ENCODE measurements at regions not wholly inside any gene's neighbourhood (a gene's known extent, or its start where the extent isn't known, plus 50 kb on each side); places are given as distances from the start of the nearest gene placed in this dataset.
A peak's percentile ranks its signal among the peaks of the same experiment; 100 is the strongest.
"Not testable (repeated sequence)": the region's sequence is repeated elsewhere in the genome, so short reads cannot be mapped to it uniquely, and the experiment has no call there.

DNA sequence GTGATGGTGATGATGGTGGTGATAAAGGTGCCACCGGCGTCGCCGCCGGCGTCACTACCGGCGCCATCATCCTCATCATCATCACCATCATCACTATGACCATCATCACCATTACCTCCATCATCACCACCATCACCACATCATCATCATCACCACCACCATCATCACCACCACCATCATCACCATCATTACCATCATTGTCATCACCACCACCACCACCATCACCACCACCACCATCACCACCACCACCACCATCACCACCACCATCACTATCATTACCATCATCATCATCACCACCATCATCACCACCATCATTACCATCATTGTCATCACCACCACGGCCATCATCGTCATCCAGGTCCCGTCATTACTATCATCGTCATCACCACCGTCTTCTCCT lies 179.7 kb downstream of the NPIPB11 start:
- TF ChIP-seq, protein P1, sequence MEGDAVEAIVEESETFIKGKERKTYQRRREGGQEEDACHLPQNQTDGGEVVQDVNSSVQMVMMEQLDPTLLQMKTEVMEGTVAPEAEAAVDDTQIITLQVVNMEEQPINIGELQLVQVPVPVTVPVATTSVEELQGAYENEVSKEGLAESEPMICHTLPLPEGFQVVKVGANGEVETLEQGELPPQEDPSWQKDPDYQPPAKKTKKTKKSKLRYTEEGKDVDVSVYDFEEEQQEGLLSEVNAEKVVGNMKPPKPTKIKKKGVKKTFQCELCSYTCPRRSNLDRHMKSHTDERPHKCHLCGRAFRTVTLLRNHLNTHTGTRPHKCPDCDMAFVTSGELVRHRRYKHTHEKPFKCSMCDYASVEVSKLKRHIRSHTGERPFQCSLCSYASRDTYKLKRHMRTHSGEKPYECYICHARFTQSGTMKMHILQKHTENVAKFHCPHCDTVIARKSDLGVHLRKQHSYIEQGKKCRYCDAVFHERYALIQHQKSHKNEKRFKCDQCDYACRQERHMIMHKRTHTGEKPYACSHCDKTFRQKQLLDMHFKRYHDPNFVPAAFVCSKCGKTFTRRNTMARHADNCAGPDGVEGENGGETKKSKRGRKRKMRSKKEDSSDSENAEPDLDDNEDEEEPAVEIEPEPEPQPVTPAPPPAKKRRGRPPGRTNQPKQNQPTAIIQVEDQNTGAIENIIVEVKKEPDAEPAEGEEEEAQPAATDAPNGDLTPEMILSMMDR (IDR thresholded peaks at IDR 0.05 in 4 of 5, conservative IDR thresholded peaks at IDR 0.05 in 1 of 5) = no peak
- TF ChIP-seq POLR2A (IDR thresholded peaks at IDR 0.05) = no peak
- Histone ChIP-seq H3K27ac (no peak overlapping the region), H3K9me3 (no peaks in the 10 kb centered on the region), H3K27me3 (no peaks in the 10 kb centered on the region), H3K4me3 (no peak overlapping the region), H3K36me3 (no peaks in the 10 kb centered on the region), H3K4me1 (no peaks in the 10 kb centered on the region)
- no peak for ATAC-seq
- in situ Hi-C loops (cut with MboI; ENCODE audit: low sequenced_read_pairs in 4 of 4) = no loop called here
- intact Hi-C loops (cut with DNase I; ENCODE audit: low total_unique reads) = loop anchor here (5.0 kb wide), 1 partner anchor 66 kb away; no protein-coding TSS in a partner anchor
- no peak for DNase-seq

GRCh38 chr16:29224675-29225074 lies 181.8 kb downstream of the NPIPB11 start:
- H3K27ac ChIP-seq; DNase-seq; H3K4me1 ChIP-seq; H3K27me3 ChIP-seq; H3K4me3 ChIP-seq; H3K9me3 ChIP-seq; H3K36me3 ChIP-seq; in situ Hi-C loops (cut with MboI; ENCODE audit: low sequenced_read_pairs in 4 of 4); ATAC-seq: not testable (repeated sequence)
- intact Hi-C loops (cut with DNase I; ENCODE audit: low total_unique reads) = loop anchor here (5.0 kb wide), 1 partner anchor 68 kb away; no protein-coding TSS in a partner anchor

DNA sequence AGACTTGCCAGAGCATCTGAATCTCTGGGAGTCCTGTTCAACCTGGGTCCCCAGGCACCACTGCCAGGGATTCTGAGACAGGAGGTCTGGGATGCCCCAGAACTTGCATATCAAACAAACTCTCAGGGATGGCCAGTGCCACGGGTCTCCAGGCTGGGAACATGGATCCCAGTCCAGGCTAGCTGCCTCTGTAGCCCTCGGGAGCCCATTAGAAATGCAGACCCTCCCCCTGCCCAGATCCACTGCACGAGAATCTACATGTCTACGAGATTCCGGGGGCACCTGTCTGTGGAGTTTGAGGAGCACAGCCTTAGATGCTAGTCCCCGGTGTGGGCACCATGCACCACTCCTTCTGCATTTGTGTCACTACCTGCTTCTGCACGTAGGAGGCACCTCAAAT lies 183.9 kb downstream of the NPIPB11 start:
- H3K4me1 ChIP-seq; ATAC-seq; H3K36me3 ChIP-seq; H3K27me3 ChIP-seq; in situ Hi-C loops (cut with MboI; ENCODE audit: low sequenced_read_pairs in 4 of 4); H3K4me3 ChIP-seq; DNase-seq; intact Hi-C loops (cut with DNase I; ENCODE audit: low total_unique reads); H3K9me3 ChIP-seq; H3K27ac ChIP-seq: not testable (repeated sequence)

DNA sequence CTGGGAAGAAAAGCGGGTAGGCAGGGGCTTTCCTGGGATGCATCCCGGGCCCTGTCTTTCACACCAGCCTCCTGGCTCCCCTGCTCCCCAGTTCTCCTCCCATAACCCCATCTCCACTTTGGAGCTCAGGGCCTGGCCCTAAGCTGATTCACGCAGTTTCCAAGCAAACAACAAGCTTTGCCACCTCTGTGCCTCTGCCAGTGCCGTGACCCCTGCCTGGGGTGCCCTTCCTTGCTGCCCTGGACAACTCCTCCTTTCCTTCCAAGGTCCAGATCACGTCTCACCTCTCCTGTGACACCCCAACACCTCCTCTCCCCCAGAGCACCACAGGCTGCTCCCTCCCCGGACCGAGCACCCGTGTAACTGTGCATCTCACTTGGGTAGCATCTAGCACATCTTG lies 184.5 kb downstream of the NPIPB11 start:
- DNase-seq; ATAC-seq; intact Hi-C loops (cut with DNase I; ENCODE audit: low total_unique reads); H3K27ac ChIP-seq; H3K27me3 ChIP-seq; in situ Hi-C loops (cut with MboI; ENCODE audit: low sequenced_read_pairs in 4 of 4); H3K4me3 ChIP-seq; H3K9me3 ChIP-seq; H3K4me1 ChIP-seq; H3K36me3 ChIP-seq: not testable (repeated sequence)

DNA sequence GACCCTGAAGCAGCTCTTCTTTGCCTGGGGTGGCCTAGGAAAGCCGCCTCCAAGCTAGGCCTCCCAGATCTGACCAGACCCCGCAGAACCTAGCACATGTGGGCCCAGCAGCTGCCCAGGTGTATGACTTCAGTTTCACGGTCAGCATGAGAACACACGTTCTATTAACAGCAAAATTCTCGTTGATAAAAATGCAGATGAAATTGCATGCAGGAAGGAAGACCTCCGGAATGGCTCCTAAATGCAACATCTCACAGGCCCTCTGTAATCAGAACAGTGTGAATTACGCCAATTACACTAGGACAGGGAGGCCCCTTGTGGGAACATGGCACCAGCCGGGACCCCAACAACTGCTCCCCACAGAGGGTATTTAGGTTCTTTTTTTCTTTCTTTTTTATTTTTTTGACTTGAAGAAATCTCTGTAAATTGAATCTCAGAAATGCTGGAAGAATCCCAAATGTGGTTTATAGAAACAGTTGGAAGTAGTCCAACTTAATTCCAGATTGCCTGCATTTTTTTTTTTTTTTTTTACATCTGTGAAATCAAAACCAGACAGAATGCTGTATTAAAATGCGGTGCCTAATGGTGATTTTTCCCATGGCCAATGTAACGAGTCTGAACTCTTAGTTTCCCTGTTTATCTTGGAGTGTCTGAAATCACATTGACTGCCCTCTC lies 185.1 kb downstream of the NPIPB11 start:
- H3K9me3 ChIP-seq; DNase-seq; H3K27ac ChIP-seq; in situ Hi-C loops (cut with MboI; ENCODE audit: low sequenced_read_pairs in 4 of 4); intact Hi-C loops (cut with DNase I; ENCODE audit: low total_unique reads); H3K4me3 ChIP-seq; H3K36me3 ChIP-seq; H3K27me3 ChIP-seq; H3K4me1 ChIP-seq; ATAC-seq: not testable (repeated sequence)

DNA sequence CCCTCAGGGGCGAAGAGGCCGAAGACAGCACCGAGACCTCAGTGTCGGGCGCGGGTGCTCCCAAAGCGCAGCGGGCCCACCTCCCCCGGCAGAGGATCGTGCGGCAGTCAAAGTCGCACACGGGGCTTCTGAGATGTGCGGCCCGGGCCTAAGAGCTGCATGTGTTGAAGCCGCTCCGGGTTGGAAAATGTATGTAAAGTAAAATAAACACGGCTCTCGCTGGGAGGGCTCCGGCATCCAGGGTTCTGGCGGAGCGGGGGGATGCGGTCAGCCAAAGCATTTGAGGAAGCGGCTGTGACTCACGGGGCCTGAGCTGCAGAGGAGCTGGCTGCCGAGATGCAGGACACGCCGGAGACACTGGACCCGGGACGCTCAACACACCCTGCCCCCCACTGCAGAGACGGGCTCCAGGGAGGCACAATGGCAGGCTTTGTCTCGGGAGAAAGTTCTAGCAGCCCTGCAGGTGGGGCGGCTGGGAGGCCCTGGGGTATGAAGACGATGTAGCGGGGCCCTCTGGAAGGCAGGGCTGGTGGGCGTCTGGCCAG lies 185.8 kb downstream of the NPIPB11 start:
- ATAC-seq; in situ Hi-C loops (cut with MboI; ENCODE audit: low sequenced_read_pairs in 4 of 4); H3K27me3 ChIP-seq; H3K4me3 ChIP-seq; DNase-seq; H3K4me1 ChIP-seq; H3K36me3 ChIP-seq; intact Hi-C loops (cut with DNase I; ENCODE audit: low total_unique reads); H3K9me3 ChIP-seq: not testable (repeated sequence)
- peak overlapping the region in 1 of 4 donors; percentile 38 for H3K27ac ChIP-seq

GRCh38 chr16:29219966-29220646 lies 186.4 kb downstream of the NPIPB11 start:
- H3K36me3 ChIP-seq; H3K9me3 ChIP-seq; DNase-seq; intact Hi-C loops (cut with DNase I; ENCODE audit: low total_unique reads); ATAC-seq; H3K4me3 ChIP-seq; H3K4me1 ChIP-seq; H3K27ac ChIP-seq; in situ Hi-C loops (cut with MboI; ENCODE audit: low sequenced_read_pairs in 4 of 4); H3K27me3 ChIP-seq: not testable (repeated sequence)

DNA sequence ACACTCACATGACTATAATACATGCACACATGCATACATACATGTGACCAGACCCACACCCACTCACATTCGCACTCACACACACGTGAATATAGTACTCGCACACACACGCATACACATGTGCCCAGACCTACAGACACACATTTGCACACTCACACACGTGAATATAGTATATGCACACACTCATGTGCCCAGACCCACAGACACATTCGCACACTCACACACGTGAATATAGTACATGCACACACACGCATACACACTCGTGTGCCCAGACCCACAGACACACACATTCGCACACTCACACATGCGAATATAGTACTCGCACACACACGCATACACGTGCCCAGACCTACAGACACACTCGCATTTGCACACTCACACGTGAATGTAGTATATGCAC lies 186.9 kb downstream of the NPIPB11 start:
- H3K4me1 ChIP-seq; H3K36me3 ChIP-seq; H3K4me3 ChIP-seq; intact Hi-C loops (cut with DNase I; ENCODE audit: low total_unique reads); DNase-seq; H3K9me3 ChIP-seq; in situ Hi-C loops (cut with MboI; ENCODE audit: low sequenced_read_pairs in 4 of 4); ATAC-seq; H3K27ac ChIP-seq; H3K27me3 ChIP-seq: not testable (repeated sequence)

GRCh38 chr16:29218649-29219048 lies 187.9 kb downstream of the NPIPB11 start:
- H3K36me3 ChIP-seq; H3K4me3 ChIP-seq; H3K27ac ChIP-seq; intact Hi-C loops (cut with DNase I; ENCODE audit: low total_unique reads); DNase-seq; ATAC-seq; H3K9me3 ChIP-seq; H3K4me1 ChIP-seq; H3K27me3 ChIP-seq; in situ Hi-C loops (cut with MboI; ENCODE audit: low sequenced_read_pairs in 4 of 4): not testable (repeated sequence)

- DNase-seq; ATAC-seq; H3K27ac ChIP-seq; H3K9me3 ChIP-seq; in situ Hi-C loops (cut with MboI; ENCODE audit: low sequenced_read_pairs in 4 of 4); H3K4me1 ChIP-seq; H3K4me3 ChIP-seq; H3K27me3 ChIP-seq; intact Hi-C loops (cut with DNase I; ENCODE audit: low total_unique reads); H3K36me3 ChIP-seq: not testable (repeated sequence)
Observed at GRCh38 chr16:29218171-29218570, 188.3 kb downstream of the NPIPB11 start.

DNA sequence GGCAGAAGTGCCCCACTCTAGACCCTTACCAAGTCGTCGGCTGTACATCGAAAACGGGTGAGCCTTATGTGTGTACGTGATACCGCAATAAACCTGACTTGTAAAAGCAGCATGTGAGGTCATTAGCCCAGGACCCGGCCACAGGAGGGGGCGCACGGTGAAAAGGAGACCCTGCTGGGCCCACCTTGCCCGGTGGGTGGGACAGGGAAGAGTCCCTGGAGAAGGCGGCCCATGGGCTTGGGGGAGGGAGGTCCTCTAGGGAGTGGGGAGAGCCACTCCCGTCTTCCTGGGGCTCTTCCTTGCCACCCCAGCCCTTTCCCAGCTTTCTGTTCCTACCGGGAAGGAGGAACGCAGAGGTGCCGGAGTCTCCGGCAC lies 188.8 kb downstream of the NPIPB11 start:
- H3K36me3 ChIP-seq; H3K27me3 ChIP-seq; in situ Hi-C loops (cut with MboI; ENCODE audit: low sequenced_read_pairs in 4 of 4); H3K4me3 ChIP-seq; H3K4me1 ChIP-seq; intact Hi-C loops (cut with DNase I; ENCODE audit: low total_unique reads); H3K9me3 ChIP-seq; DNase-seq; ATAC-seq; H3K27ac ChIP-seq: not testable (repeated sequence)

Data from gastrocnemius medialis (tissue), 4 donors.